ENCODE measurements at regions not wholly inside any gene's neighbourhood (a gene's known extent, or its start where the extent isn't known, plus 50 kb on each side); places are given as distances from the start of the nearest gene placed in this dataset.
"Not testable (repeated sequence)": the region's sequence is repeated elsewhere in the genome, so short reads cannot be mapped to it uniquely, and the experiment has no call there.

DNA sequence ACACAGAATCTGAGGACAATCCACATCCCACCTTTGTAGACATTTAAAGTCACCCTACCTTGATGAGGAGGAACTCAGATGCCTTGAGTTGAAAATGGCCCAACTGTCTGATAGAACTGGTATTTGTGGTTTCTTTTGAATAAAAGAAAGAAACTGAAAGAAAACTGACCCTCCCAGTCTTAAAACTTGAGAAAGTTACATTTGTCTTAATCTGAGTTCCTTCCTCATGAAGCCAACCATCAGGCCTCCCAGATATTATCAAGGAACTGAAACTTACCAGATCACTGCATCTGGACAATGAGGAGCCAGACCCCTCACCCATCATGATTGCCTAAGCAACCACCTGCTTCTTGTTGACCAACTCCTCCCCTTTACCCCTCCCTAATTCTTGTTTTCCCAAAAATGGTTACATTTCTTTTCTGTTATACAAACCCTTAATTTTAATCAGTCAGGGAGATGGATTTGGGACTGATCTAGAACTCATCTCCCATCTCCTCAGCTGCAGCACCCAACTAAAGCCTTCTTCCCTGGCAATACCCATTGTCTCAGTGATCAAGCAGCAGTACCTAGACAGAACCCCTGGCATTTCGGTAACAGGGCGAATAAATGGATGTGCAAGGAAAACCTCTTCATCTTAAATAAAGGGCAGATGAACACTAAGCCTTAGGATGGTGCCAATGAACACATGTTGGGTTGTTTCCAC is 72.0 kb upstream of the RESF1 start:
- WGBS (ENCODE audit: insufficient coverage, insufficient read length) = no CpG with 5 or more reads among the region's 2 CpGs
- H3K9me3 ChIP-seq (ENCODE audit: control insufficient read depth, insufficient read depth, low read length) = no peaks in the 10 kb centered on the region
- H3K4me1 ChIP-seq (ENCODE audit: control insufficient read depth, insufficient read depth, low read length) = no peaks in the 10 kb centered on the region
- no peak overlapping the region for H3K27ac ChIP-seq (ENCODE audit: low read length)
- no peak overlapping the region for H3K4me3 ChIP-seq (ENCODE audit: low read length)
- DNase-seq (ENCODE audit: low read depth, low spot score) = no peak
- H3K27me3 ChIP-seq (ENCODE audit: control insufficient read depth, insufficient read depth, low read length) = no peaks in the 10 kb centered on the region
- no peaks in the 10 kb centered on the region for H3K36me3 ChIP-seq (ENCODE audit: control insufficient read depth, insufficient read depth, low read length)

- not testable (repeated sequence) for H3K4me1 ChIP-seq (ENCODE audit: control insufficient read depth, insufficient read depth, low read length); H3K27me3 ChIP-seq (ENCODE audit: control insufficient read depth, insufficient read depth, low read length); DNase-seq (ENCODE audit: low read depth, low spot score); H3K27ac ChIP-seq (ENCODE audit: low read length); H3K9me3 ChIP-seq (ENCODE audit: control insufficient read depth, insufficient read depth, low read length); H3K4me3 ChIP-seq (ENCODE audit: low read length); H3K36me3 ChIP-seq (ENCODE audit: control insufficient read depth, insufficient read depth, low read length)
- no CpG with 5 or more reads among the region's 6 CpGs for WGBS (ENCODE audit: insufficient coverage, insufficient read length)
Observed at GRCh38 chr12:31882682-31883081, 76.5 kb upstream of the RESF1 start.

- no peaks in the 10 kb centered on the region for H3K27me3 ChIP-seq (ENCODE audit: control insufficient read depth, insufficient read depth, low read length)
- no peak overlapping the region for H3K27ac ChIP-seq (ENCODE audit: low read length)
- no peaks in the 10 kb centered on the region for H3K9me3 ChIP-seq (ENCODE audit: control insufficient read depth, insufficient read depth, low read length)
Observed at GRCh38 chr12:31880340-31880739, 78.9 kb upstream of the RESF1 start.

DNA sequence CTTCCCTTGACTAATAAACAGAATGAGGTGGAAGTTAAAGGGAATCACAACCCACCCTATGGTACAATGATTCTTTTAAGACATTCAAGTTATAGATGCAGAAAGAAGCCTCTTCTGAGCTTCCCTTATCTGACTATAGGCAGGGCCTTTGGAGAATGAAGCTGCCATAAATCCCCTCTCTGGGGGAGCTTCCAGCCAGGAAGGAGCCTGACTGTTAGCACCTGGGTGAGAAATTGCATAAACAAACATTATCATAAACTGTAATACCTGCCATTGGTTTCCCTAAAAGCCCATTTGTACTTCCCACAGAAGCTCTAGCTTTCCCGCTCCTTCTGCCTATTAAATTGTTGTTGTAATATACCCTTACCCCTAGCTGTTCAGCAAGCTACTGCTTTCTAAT is 81.3 kb upstream of the RESF1 start:
- Histone ChIP-seq H3K4me1 (ENCODE audit: control insufficient read depth, insufficient read depth, low read length) (peaks cover 1% of the 10 kb centered on the region; the same call in 1 of the 2 replicates), H3K27ac (ENCODE audit: low read length) (no peak overlapping the region)
- no CpG with 5 or more reads among the region's 1 CpG for WGBS (ENCODE audit: insufficient coverage, insufficient read length)

More at GRCh38 chr12:31880340-31880739, 78.9 kb upstream of the RESF1 start:
- peaks cover 1% of the 10 kb centered on the region; the same call in 1 of the 2 replicates for H3K4me1 ChIP-seq (ENCODE audit: control insufficient read depth, insufficient read depth, low read length)
- H3K36me3 ChIP-seq (ENCODE audit: control insufficient read depth, insufficient read depth, low read length) = no peaks in the 10 kb centered on the region; the same call in 1 of the 2 replicates
- no peak for DNase-seq (ENCODE audit: low read depth, low spot score)
- no peak overlapping the region for H3K4me3 ChIP-seq (ENCODE audit: low read length)

DNA sequence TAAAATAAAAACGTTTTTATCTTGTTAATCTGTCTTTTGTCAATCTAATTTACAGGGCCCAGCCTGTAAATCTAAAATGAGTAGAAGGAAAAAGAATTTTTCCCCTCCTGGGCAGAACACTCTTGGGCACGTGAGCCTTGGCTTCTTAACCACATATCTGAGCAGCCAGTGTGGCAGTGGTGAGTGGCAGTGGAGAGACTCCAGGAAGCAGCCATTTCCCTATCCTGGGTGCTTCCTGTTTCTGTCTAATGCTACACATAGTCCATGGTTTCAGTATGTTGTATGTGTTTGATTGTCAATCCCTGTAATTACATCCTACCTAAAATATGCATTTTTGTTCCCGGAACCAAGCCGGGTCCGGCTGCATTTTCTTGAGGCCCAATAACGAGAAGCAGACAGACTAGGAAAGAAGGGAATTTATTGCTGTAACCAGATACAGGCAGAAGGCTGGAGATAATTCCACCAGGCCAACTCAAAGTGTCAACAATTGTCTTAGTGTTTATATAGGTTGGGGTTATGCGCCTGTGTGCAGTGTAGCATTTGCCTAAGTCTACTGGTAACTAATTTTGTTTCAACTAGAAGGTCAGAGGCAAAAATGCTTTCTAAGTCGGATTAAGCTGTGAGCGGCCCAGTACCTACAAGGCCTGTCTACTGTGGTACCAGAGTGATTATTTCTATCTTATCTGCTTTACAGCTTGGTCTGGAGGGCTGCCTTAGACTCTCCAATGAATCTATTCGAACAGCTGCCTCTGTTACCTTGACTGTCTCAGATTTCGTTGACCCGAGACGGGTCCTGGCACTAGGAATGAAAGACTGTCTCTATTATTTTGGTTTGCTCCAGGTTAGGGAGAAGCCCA is 82.4 kb upstream of the RESF1 start:
- H3K4me3 ChIP-seq (ENCODE audit: low read length) = no peak overlapping the region
- H3K4me1 ChIP-seq (ENCODE audit: control insufficient read depth, insufficient read depth, low read length) = peaks cover 1% of the 10 kb centered on the region; the same call in 1 of the 2 replicates
- DNase-seq (ENCODE audit: low read depth, low spot score) = no peak
- WGBS (ENCODE audit: insufficient coverage, insufficient read length) = no CpG with 5 or more reads among the region's 13 CpGs
- H3K9me3 ChIP-seq (ENCODE audit: control insufficient read depth, insufficient read depth, low read length) = no peaks in the 10 kb centered on the region
- no peaks in the 10 kb centered on the region for H3K27me3 ChIP-seq (ENCODE audit: control insufficient read depth, insufficient read depth, low read length)
- no peak overlapping the region for H3K27ac ChIP-seq (ENCODE audit: low read length)
- no peaks in the 10 kb centered on the region; the same call in 1 of the 2 replicates for H3K36me3 ChIP-seq (ENCODE audit: control insufficient read depth, insufficient read depth, low read length)

More for the DNA sequence above, 81.3 kb upstream of the RESF1 start:
- H3K9me3 ChIP-seq (ENCODE audit: control insufficient read depth, insufficient read depth, low read length) = no peaks in the 10 kb centered on the region
- no peak for DNase-seq (ENCODE audit: low read depth, low spot score)
- no peak overlapping the region for H3K4me3 ChIP-seq (ENCODE audit: low read length)
- no peaks in the 10 kb centered on the region for H3K27me3 ChIP-seq (ENCODE audit: control insufficient read depth, insufficient read depth, low read length)
- H3K36me3 ChIP-seq (ENCODE audit: control insufficient read depth, insufficient read depth, low read length) = no peaks in the 10 kb centered on the region; the same call in 1 of the 2 replicates

GRCh38 chr12:31875609-31875964 is 83.6 kb upstream of the RESF1 start:
- Histone ChIP-seq H3K36me3 (ENCODE audit: control insufficient read depth, insufficient read depth, low read length) (no peaks in the 10 kb centered on the region; the same call in 1 of the 2 replicates), H3K27ac (ENCODE audit: low read length) (no peak overlapping the region), H3K4me3 (ENCODE audit: low read length) (no peak overlapping the region), H3K4me1 (ENCODE audit: control insufficient read depth, insufficient read depth, low read length) (peaks cover 1% of the 10 kb centered on the region; the same call in 1 of the 2 replicates), H3K9me3 (ENCODE audit: control insufficient read depth, insufficient read depth, low read length) (no peaks in the 10 kb centered on the region), H3K27me3 (ENCODE audit: control insufficient read depth, insufficient read depth, low read length) (no peaks in the 10 kb centered on the region)
- no CpG with 5 or more reads among the region's 8 CpGs for WGBS (ENCODE audit: insufficient coverage, insufficient read length)
- DNase-seq (ENCODE audit: low read depth, low spot score) = no peak

DNA sequence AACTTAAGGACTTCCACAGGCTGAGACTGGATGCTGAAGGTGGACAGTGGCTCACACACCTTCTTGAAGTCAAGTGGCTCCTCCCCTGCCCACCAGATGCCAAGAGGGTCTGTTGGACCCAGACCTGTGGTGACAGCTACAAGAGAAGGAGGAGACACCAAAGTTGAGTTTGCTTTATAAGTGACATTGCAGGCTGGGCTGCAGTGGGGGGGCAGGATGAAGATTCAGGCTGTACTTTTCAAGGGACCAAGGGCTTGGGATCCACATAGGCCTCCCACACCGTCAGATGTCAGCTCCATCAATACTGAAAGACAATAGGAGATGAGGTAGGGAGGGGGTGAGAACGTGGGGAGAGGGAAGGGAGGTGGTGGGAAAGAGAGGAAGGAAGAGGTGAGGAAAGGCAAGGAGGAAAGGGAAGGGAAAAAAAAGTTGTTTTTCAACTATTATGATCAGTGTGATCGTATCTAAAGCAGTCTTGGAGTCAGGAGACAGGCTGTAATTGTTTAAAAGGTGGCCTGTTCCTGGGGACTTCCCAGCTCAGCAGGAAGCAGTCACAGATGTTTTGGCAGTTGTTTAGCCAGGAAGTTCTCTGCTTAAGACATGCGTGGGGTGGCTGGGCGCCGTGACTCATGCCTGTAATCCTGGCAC is 84.1 kb upstream of the RESF1 start:
- H3K4me3 ChIP-seq (ENCODE audit: low read length) = no peak overlapping the region
- WGBS (ENCODE audit: insufficient coverage, insufficient read length) = 100% methylated on average over 1 of the region's 6 CpGs

GRCh38 chr12:31872831-31873604 is 86.2 kb upstream of the RESF1 start:
- H3K27me3 ChIP-seq (ENCODE audit: control insufficient read depth, insufficient read depth, low read length) = no peaks in the 10 kb centered on the region
- no peaks in the 10 kb centered on the region for H3K4me1 ChIP-seq (ENCODE audit: control insufficient read depth, insufficient read depth, low read length)
- no CpG with 5 or more reads among the region's 19 CpGs for WGBS (ENCODE audit: insufficient coverage, insufficient read length)
- no peak for DNase-seq (ENCODE audit: low read depth, low spot score)
- no peak overlapping the region for H3K27ac ChIP-seq (ENCODE audit: low read length)
- no peaks in the 10 kb centered on the region for H3K36me3 ChIP-seq (ENCODE audit: control insufficient read depth, insufficient read depth, low read length)
- H3K4me3 ChIP-seq (ENCODE audit: low read length) = no peak overlapping the region
- no peaks in the 10 kb centered on the region for H3K9me3 ChIP-seq (ENCODE audit: control insufficient read depth, insufficient read depth, low read length)

More for the DNA sequence above, 84.1 kb upstream of the RESF1 start:
- H3K4me1 ChIP-seq (ENCODE audit: control insufficient read depth, insufficient read depth, low read length) = peaks cover 1% of the 10 kb centered on the region; the same call in 1 of the 2 replicates
- H3K27me3 ChIP-seq (ENCODE audit: control insufficient read depth, insufficient read depth, low read length) = no peaks in the 10 kb centered on the region
- no peaks in the 10 kb centered on the region; the same call in 1 of the 2 replicates for H3K36me3 ChIP-seq (ENCODE audit: control insufficient read depth, insufficient read depth, low read length)
- H3K9me3 ChIP-seq (ENCODE audit: control insufficient read depth, insufficient read depth, low read length) = no peaks in the 10 kb centered on the region
- no peak overlapping the region for H3K27ac ChIP-seq (ENCODE audit: low read length)
- no peak for DNase-seq (ENCODE audit: low read depth, low spot score)

GRCh38 chr12:31869972-31870371 is 89.2 kb upstream of the RESF1 start:
- no peaks in the 10 kb centered on the region for H3K9me3 ChIP-seq (ENCODE audit: control insufficient read depth, insufficient read depth, low read length)
- no peaks in the 10 kb centered on the region for H3K27me3 ChIP-seq (ENCODE audit: control insufficient read depth, insufficient read depth, low read length)
- H3K4me3 ChIP-seq (ENCODE audit: low read length) = no peak overlapping the region
- no peaks in the 10 kb centered on the region for H3K4me1 ChIP-seq (ENCODE audit: control insufficient read depth, insufficient read depth, low read length)
- no peaks in the 10 kb centered on the region for H3K36me3 ChIP-seq (ENCODE audit: control insufficient read depth, insufficient read depth, low read length)
- no CpG with 5 or more reads among the region's 2 CpGs for WGBS (ENCODE audit: insufficient coverage, insufficient read length)
- H3K27ac ChIP-seq (ENCODE audit: low read length) = no peak overlapping the region
- DNase-seq (ENCODE audit: low read depth, low spot score) = no peak

DNA sequence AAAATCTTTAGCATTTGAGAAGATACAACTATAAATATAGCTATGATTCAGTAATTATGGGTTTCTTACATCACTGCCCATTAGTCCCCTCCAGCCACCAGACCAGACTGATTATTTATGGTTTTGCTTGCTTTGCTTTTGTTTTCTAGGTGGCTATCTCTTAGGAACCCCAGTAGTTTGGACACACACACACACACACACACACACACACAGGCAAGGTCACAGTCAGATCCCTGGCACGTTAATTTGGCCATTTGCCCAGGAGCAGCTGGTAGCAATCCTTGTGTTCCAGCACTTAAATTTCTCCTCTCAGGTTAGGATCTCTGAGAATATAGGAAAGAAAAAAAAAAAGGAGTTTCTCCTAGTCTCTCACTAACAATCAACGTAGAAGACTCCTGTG is 90.2 kb upstream of the RESF1 start:
- Histone ChIP-seq H3K4me1 (ENCODE audit: control insufficient read depth, insufficient read depth, low read length) (no peaks in the 10 kb centered on the region), H3K27ac (ENCODE audit: low read length) (no peak overlapping the region), H3K4me3 (ENCODE audit: low read length) (no peak overlapping the region), H3K36me3 (ENCODE audit: control insufficient read depth, insufficient read depth, low read length) (no peaks in the 10 kb centered on the region), H3K9me3 (ENCODE audit: control insufficient read depth, insufficient read depth, low read length) (no peaks in the 10 kb centered on the region), H3K27me3 (ENCODE audit: control insufficient read depth, insufficient read depth, low read length) (no peaks in the 10 kb centered on the region)
- DNase-seq (ENCODE audit: low read depth, low spot score) = no peak
- WGBS (ENCODE audit: insufficient coverage, insufficient read length) = no CpG with 5 or more reads among the region's 2 CpGs
